Mammary epithelial cell (primary cell): ENCODE measurements at regions not wholly inside any gene's neighbourhood (a gene's known extent, or its start where the extent isn't known, plus 50 kb on each side); places are given as distances from the start of the nearest gene placed in this dataset.

Experiments used
- EZH2 ChIP-seq: IDR thresholded peaks from 2 replicates; pipeline ENCODE4 v1.6.1; 2012; ENCODE audit warnings: low read length, inconsistent platforms, borderline replicate concordance
- TF ChIP-seq, protein P1 (sequence below), 2 donors: IDR thresholded peaks in 1 of 2; conservative IDR thresholded peaks in 1 of 2; 2 replicates each; pipeline ENCODE4 v1.5.1; 2011 to 2012; ENCODE audit warnings: inconsistent platforms in 2 of 2, low read length in 2 of 2, mild to moderate bottlenecking in 2 of 2, control low read depth in 1 of 2, low read depth in 1 of 2; ENCODE audit not compliant: insufficient read depth in 1 of 2; ENCODE audit errors: extremely low read depth in 1 of 2

DNA sequence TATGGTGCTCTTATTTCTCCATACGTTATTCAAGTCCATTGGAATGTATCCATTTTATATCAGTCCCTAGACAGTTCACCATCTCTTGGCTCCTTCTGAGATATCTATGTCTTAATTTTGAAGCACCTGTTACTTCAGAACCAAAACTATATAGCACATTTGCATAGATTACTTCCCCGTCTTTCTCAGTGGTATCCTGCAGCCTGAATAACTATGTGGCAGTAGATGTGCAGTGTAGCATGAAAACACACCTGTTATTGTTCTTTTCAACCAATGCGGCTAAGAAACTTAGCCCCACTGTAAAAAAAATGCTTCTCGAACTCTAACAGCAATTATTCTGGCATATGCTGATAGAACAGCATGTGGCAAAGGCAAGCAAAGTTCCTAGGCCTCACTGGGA lies 1184.4 kb upstream of the ADGRB3 start:
- no peak for TF ChIP-seq EZH2
- TF ChIP-seq, protein P1, sequence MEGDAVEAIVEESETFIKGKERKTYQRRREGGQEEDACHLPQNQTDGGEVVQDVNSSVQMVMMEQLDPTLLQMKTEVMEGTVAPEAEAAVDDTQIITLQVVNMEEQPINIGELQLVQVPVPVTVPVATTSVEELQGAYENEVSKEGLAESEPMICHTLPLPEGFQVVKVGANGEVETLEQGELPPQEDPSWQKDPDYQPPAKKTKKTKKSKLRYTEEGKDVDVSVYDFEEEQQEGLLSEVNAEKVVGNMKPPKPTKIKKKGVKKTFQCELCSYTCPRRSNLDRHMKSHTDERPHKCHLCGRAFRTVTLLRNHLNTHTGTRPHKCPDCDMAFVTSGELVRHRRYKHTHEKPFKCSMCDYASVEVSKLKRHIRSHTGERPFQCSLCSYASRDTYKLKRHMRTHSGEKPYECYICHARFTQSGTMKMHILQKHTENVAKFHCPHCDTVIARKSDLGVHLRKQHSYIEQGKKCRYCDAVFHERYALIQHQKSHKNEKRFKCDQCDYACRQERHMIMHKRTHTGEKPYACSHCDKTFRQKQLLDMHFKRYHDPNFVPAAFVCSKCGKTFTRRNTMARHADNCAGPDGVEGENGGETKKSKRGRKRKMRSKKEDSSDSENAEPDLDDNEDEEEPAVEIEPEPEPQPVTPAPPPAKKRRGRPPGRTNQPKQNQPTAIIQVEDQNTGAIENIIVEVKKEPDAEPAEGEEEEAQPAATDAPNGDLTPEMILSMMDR (conservative IDR thresholded peaks at IDR 0.05 in 1 of 2, IDR thresholded peaks at IDR 0.05 in 1 of 2; ENCODE audit: extremely low read depth in 1 of 2, insufficient read depth in 1 of 2, low read depth in 1 of 2, low read length in 2 of 2) = no peak
